Kidney (tissue), 13 donors: ENCODE measurements at regions not wholly inside any gene's neighbourhood (a gene's known extent, or its start where the extent isn't known, plus 50 kb on each side); places are given as distances from the start of the nearest gene placed in this dataset.

Source experiments
- DNase-seq, 5 donors: peaks; one replicate each; pipeline ENCODE4 v3.0.0-alpha.2; 2013 to 2020
- FAIRE-seq: peaks from 2 replicates; lab custom pipeline; 2012; peaks lifted over from hg19 to GRCh38; lab: Jason Lieb, UNC
- H3K27ac ChIP-seq, 2 donors: one replicate each; pipeline ENCODE4 v1.7.0; 2013; ENCODE audit warnings: low read depth in 2 of 2, low read length in 2 of 2, inconsistent platforms in 1 of 2
- H3K27me3 ChIP-seq: one replicate; pipeline ENCODE4 v1.7.1; 2013; ENCODE audit warnings: low read length, inconsistent platforms; ENCODE audit not compliant: control insufficient read depth, insufficient read depth
- H3K36me3 ChIP-seq, 3 donors: one replicate each; pipeline versions ENCODE4 v1.7.0 to v1.7.1; 2013; ENCODE audit warnings: low read length in 3 of 3, control low read depth in 1 of 3, inconsistent platforms in 1 of 3; ENCODE audit not compliant: insufficient read depth in 3 of 3, control insufficient read depth in 2 of 3
- H3K4me1 ChIP-seq, 3 donors: one replicate each; pipeline versions ENCODE4 v1.7.0 to v1.7.1; 2013; ENCODE audit warnings: low read length in 3 of 3, inconsistent platforms in 1 of 3, low read depth in 1 of 3; ENCODE audit not compliant: control insufficient read depth in 2 of 3, insufficient read depth in 2 of 3
- H3K4me3 ChIP-seq, 3 donors: one replicate each; pipeline versions ENCODE4 v1.7.0 to v1.8.1; 2013; ENCODE audit warnings: low read length in 3 of 3, control low read depth in 1 of 3, inconsistent platforms in 1 of 3
- H3K9ac ChIP-seq, 3 donors: one replicate each; pipeline versions ENCODE4 v1.7.0 to v1.7.1; 2013; ENCODE audit warnings: low read length in 3 of 3, control low read depth in 1 of 3, inconsistent platforms in 1 of 3
- H3K9me3 ChIP-seq, 3 donors: one replicate each; pipeline versions ENCODE4 v1.7.0 to v1.7.1; 2013; ENCODE audit warnings: low read length in 3 of 3, control low read depth in 1 of 3, inconsistent platforms in 1 of 3; ENCODE audit not compliant: control insufficient read depth in 2 of 3, insufficient read depth in 1 of 3
- intact Hi-C: fragments of 100-400 bp; cut with DNase I; formaldehyde crosslinking; loops from one replicate; pipeline ENCODE4 v1.11.1; 2022
- TF ChIP-seq, protein P1 (sequence below): IDR thresholded peaks from 3 replicates; pipeline ENCODE4 v1.5.1; 2012; ENCODE audit warnings: mild to moderate bottlenecking, moderate library complexity, borderline replicate concordance; ENCODE audit not compliant: insufficient read depth; ENCODE audit errors: extremely low read depth
- donor health status: control.
- donor health status: control.
- donor health status: control.
- donor health status: control.
- donor health status: control.
- donor health status: DM: yes; HTN: yes; CAD: no.
- donor health status: Normal renal cell carcinoma (clear cell type).

- no peak overlapping the region for H3K27ac ChIP-seq
- TF ChIP-seq, protein P1, sequence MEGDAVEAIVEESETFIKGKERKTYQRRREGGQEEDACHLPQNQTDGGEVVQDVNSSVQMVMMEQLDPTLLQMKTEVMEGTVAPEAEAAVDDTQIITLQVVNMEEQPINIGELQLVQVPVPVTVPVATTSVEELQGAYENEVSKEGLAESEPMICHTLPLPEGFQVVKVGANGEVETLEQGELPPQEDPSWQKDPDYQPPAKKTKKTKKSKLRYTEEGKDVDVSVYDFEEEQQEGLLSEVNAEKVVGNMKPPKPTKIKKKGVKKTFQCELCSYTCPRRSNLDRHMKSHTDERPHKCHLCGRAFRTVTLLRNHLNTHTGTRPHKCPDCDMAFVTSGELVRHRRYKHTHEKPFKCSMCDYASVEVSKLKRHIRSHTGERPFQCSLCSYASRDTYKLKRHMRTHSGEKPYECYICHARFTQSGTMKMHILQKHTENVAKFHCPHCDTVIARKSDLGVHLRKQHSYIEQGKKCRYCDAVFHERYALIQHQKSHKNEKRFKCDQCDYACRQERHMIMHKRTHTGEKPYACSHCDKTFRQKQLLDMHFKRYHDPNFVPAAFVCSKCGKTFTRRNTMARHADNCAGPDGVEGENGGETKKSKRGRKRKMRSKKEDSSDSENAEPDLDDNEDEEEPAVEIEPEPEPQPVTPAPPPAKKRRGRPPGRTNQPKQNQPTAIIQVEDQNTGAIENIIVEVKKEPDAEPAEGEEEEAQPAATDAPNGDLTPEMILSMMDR = no peak
- no peak overlapping the region for H3K9ac ChIP-seq
- H3K4me3 ChIP-seq = peak overlapping the region in 1 of 3 donors; percentile 15
- H3K4me1 ChIP-seq = peaks cover 0 to 2% (median 0%) of the 10 kb centered on the region in 3 donors
- FAIRE-seq = no peak
- intact Hi-C loops = no loop called here
- H3K27me3 ChIP-seq = no peaks in the 10 kb centered on the region
- no peaks in the 10 kb centered on the region for H3K36me3 ChIP-seq
- no peaks in the 10 kb centered on the region for H3K9me3 ChIP-seq
- DNase-seq = peak in 2 of 5 donors; percentile 57 to 77
Measured at GRCh38 chr10:28879875-28880682, 202.8 kb downstream of the BAMBI start.

DNA sequence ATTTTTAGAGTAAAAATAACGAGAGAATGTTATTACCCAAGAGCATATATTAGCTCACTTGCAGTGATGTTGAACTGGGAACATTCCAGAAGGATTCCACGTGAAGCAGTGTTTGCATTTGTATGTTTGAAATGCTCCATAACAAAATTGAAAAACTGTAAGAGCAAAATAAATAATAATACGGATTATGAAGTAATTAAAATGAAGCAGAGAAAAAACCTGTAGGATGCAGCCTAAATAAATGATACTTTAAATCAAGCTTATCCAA lies 203.3 kb downstream of the BAMBI start:
- Histone ChIP-seq H3K27me3 (no peaks in the 10 kb centered on the region), H3K27ac (no peak overlapping the region), H3K9me3 (no peaks in the 10 kb centered on the region), H3K36me3 (no peaks in the 10 kb centered on the region), H3K4me1 (peaks cover 0 to 2% (median 0%) of the 10 kb centered on the region in 3 donors), H3K9ac (no peak overlapping the region), H3K4me3 (no peak overlapping the region)
- FAIRE-seq (no peak), DNase-seq (no peak)
- TF ChIP-seq, protein P1 = no peak
- intact Hi-C loops = no loop called here

- DNase-seq (no peak), FAIRE-seq (peak; percentile 66)
- TF ChIP-seq, protein P1 = no peak
- H3K27ac ChIP-seq = no peak overlapping the region
- no peaks in the 10 kb centered on the region for H3K9me3 ChIP-seq
- peaks cover 0 to 2% (median 0%) of the 10 kb centered on the region in 3 donors for H3K4me1 ChIP-seq
- no peaks in the 10 kb centered on the region for H3K36me3 ChIP-seq
- H3K4me3 ChIP-seq = no peak overlapping the region
- H3K27me3 ChIP-seq = no peaks in the 10 kb centered on the region
- intact Hi-C loops = no loop called here
- H3K9ac ChIP-seq = no peak overlapping the region
Measured at GRCh38 chr10:28881171-28881882, 204.0 kb downstream of the BAMBI start.
